Mesothelial cell of epicardium (in vitro differentiated cells): ENCODE measurements at regions not wholly inside any gene's neighbourhood (a gene's known extent, or its start where the extent isn't known, plus 50 kb on each side); places are given as distances from the start of the nearest gene placed in this dataset.
"Not testable (repeated sequence)": the region's sequence is repeated elsewhere in the genome, so short reads cannot be mapped to it uniquely, and the experiment has no call there.

Experiments used
- DNase-seq, 2 experiments: peaks; one replicate each; pipeline ENCODE4 v3.0.0; 2021; ENCODE audit warnings: low spot score in 2 of 2; ENCODE audit not compliant: unreplicated experiment in 2 of 2
- H3K27ac Mint-ChIP-seq: 2 replicates; pipeline ENCODE4 v1.8.0; 2021; ENCODE audit warnings: mixed read lengths
- H3K27me3 Mint-ChIP-seq: 2 replicates; pipeline ENCODE4 v1.8.0; 2021; ENCODE audit warnings: low read depth, mixed read lengths
- H3K36me3 Mint-ChIP-seq: 2 replicates; pipeline ENCODE4 v1.8.0; 2021; ENCODE audit warnings: mixed read lengths
- H3K4me1 Mint-ChIP-seq: 2 replicates; pipeline ENCODE4 v1.8.0; 2021; ENCODE audit warnings: mixed read lengths
- H3K4me3 Mint-ChIP-seq: 2 replicates; pipeline ENCODE4 v1.8.0; 2021; ENCODE audit warnings: mild to moderate bottlenecking, moderate library complexity, mixed read lengths
- H3K9me3 Mint-ChIP-seq: 2 replicates; pipeline ENCODE4 v1.8.0; 2021; ENCODE audit warnings: mixed read lengths
- CTCF ChIP-seq: fragments of 200-600 bp; sonication (generic); IDR thresholded peaks from one replicate; pipeline ENCODE4 v1.5.0; 2021; ENCODE audit warnings: antibody characterized with exemption; ENCODE audit not compliant: unreplicated experiment

GRCh38 chr12:77226368-77226767 is 161.0 kb upstream of the E2F7 start:
- no peak overlapping the region for H3K27ac Mint-ChIP-seq
- H3K9me3 Mint-ChIP-seq = no peaks in the 10 kb centered on the region
- DNase-seq = no peak
- no peaks in the 10 kb centered on the region for H3K27me3 Mint-ChIP-seq
- peaks cover 6% of the 10 kb centered on the region for H3K4me1 Mint-ChIP-seq
- no peaks in the 10 kb centered on the region for H3K36me3 Mint-ChIP-seq
- no peak overlapping the region for H3K4me3 Mint-ChIP-seq
- TF ChIP-seq CTCF = no peak

- Mint-ChIP-seq H3K27me3 (no peaks in the 10 kb centered on the region), H3K36me3 (no peaks in the 10 kb centered on the region), H3K9me3 (no peaks in the 10 kb centered on the region), H3K4me1 (peaks cover 5% of the 10 kb centered on the region), H3K4me3 (no peak overlapping the region), H3K27ac (no peak overlapping the region)
- TF ChIP-seq CTCF = no peak
- DNase-seq = no peak
Observed at GRCh38 chr12:77225373-77225772, 160.0 kb upstream of the E2F7 start.

- no peak for TF ChIP-seq CTCF
Observed at GRCh38 chr12:77224346-77224745, 159.0 kb upstream of the E2F7 start.

GRCh38 chr12:77222336-77222735 is 157.0 kb upstream of the E2F7 start:
- H3K9me3 Mint-ChIP-seq = no peaks in the 10 kb centered on the region
- no peak overlapping the region for H3K4me3 Mint-ChIP-seq
- H3K4me1 Mint-ChIP-seq = no peaks in the 10 kb centered on the region
- no peak for TF ChIP-seq CTCF
- no peaks in the 10 kb centered on the region for H3K27me3 Mint-ChIP-seq
- no peaks in the 10 kb centered on the region for H3K36me3 Mint-ChIP-seq
- H3K27ac Mint-ChIP-seq = no peak overlapping the region
- no peak for DNase-seq

More at GRCh38 chr12:77224346-77224745, 159.0 kb upstream of the E2F7 start:
- Mint-ChIP-seq H3K9me3 (no peaks in the 10 kb centered on the region), H3K27me3 (no peaks in the 10 kb centered on the region), H3K4me3 (no peak overlapping the region), H3K27ac (no peak overlapping the region), H3K36me3 (no peaks in the 10 kb centered on the region), H3K4me1 (no peaks in the 10 kb centered on the region)
- no peak for DNase-seq

- H3K9me3 Mint-ChIP-seq = peaks cover 3% of the 10 kb centered on the region
- TF ChIP-seq CTCF = no peak
- H3K27ac Mint-ChIP-seq = no peak overlapping the region
- H3K4me3 Mint-ChIP-seq = no peak overlapping the region
- no peaks in the 10 kb centered on the region for H3K27me3 Mint-ChIP-seq
- no peaks in the 10 kb centered on the region for H3K36me3 Mint-ChIP-seq
- DNase-seq = no peak
- no peaks in the 10 kb centered on the region for H3K4me1 Mint-ChIP-seq
Observed at GRCh38 chr12:77220586-77220985, 155.2 kb upstream of the E2F7 start.

- H3K4me3 Mint-ChIP-seq = no peak overlapping the region
- no peaks in the 10 kb centered on the region for H3K27me3 Mint-ChIP-seq
- H3K9me3 Mint-ChIP-seq = peaks cover 3% of the 10 kb centered on the region
- DNase-seq = no peak
- TF ChIP-seq CTCF = no peak
- H3K27ac Mint-ChIP-seq = no peak overlapping the region
- H3K36me3 Mint-ChIP-seq = no peaks in the 10 kb centered on the region
- no peaks in the 10 kb centered on the region for H3K4me1 Mint-ChIP-seq
Observed at GRCh38 chr12:77218278-77218677, 152.9 kb upstream of the E2F7 start.

GRCh38 chr12:77216136-77216535 is 150.8 kb upstream of the E2F7 start:
- H3K9me3 Mint-ChIP-seq = peaks cover 11% of the 10 kb centered on the region
- H3K27ac Mint-ChIP-seq, H3K36me3 Mint-ChIP-seq, DNase-seq, H3K4me1 Mint-ChIP-seq, H3K4me3 Mint-ChIP-seq, H3K27me3 Mint-ChIP-seq: not testable (repeated sequence)
